GM12891 (cell line): ENCODE measurements at regions not wholly inside any gene's neighbourhood (a gene's known extent, or its start where the extent isn't known, plus 50 kb on each side); places are given as distances from the start of the nearest gene placed in this dataset.

Experiments
- PAX5 ChIP-seq: IDR thresholded peaks from 2 replicates; pipeline ENCODE4 v1.6.1; 2011; ENCODE audit warnings: low read length, moderate library complexity, mild to moderate bottlenecking; ENCODE audit not compliant: insufficient read depth, severe bottlenecking
- POLR2A ChIP-seq: IDR thresholded peaks from 2 replicates; pipeline ENCODE4 v1.6.1; 2011; ENCODE audit warnings: low read depth, low read length, control low read depth
- POLR2AphosphoS5 ChIP-seq: IDR thresholded peaks from 2 replicates; pipeline ENCODE4 v1.6.1; 2011; ENCODE audit warnings: low read depth, low read length, control low read depth
- POU2F2 ChIP-seq: IDR thresholded peaks from 2 replicates; pipeline ENCODE4 v1.6.1; 2011; ENCODE audit warnings: low read depth, mild to moderate bottlenecking, control low read depth, low read length, moderate library complexity
- SPI1 ChIP-seq: IDR thresholded peaks from 2 replicates; pipeline ENCODE4 v1.6.1; 2011; ENCODE audit warnings: low read depth, low read length, control low read depth
- TAF1 ChIP-seq: IDR thresholded peaks from 2 replicates; pipeline ENCODE4 v1.6.1; 2011; ENCODE audit warnings: low read depth, low read length, control low read depth

GRCh38 chr3:25038271-25038670, 389.8 kb upstream of the RARB start:
- TF ChIP-seq POLR2AphosphoS5, result no peak
- no peak for TF ChIP-seq POLR2A
- no peak for TF ChIP-seq TAF1
- TF ChIP-seq SPI1, result no peak
- no peak for TF ChIP-seq PAX5
- TF ChIP-seq POU2F2, result no peak
